ENCODE measurements at regions not wholly inside any gene's neighbourhood (a gene's known extent, or its start where the extent isn't known, plus 50 kb on each side); places are given as distances from the start of the nearest gene placed in this dataset.

- no peak for TF ChIP-seq ZBTB33 (IDR thresholded peaks at IDR 0.05; ENCODE audit: borderline replicate concordance, low read depth)
- TF ChIP-seq FOSL2 (IDR thresholded peaks at IDR 0.05; ENCODE audit: borderline replicate concordance, low read depth) = no peak
These were observed 233.8 kb downstream of the PIK3R1 start (continued) for GRCh38 chr5:68449380-68449779.

- Histone ChIP-seq H3K4me3 (ENCODE audit: low read depth in 2 of 2, low read length in 1 of 2) (no peak overlapping the region), H3K9me3 (no peaks in the 10 kb centered on the region), H3K27me3 (ENCODE audit: insufficient read depth) (no peaks in the 10 kb centered on the region), H3K36me3 (replicated peaks in 1 of 2; ENCODE audit: control insufficient read depth in 1 of 2, insufficient read depth in 2 of 2, low read length in 1 of 2) (no peaks in the 10 kb centered on the region), H2AFZ (ENCODE audit: low read depth) (no peak overlapping the region), H3K4me1 (ENCODE audit: control insufficient read depth in 1 of 2, insufficient read depth in 2 of 2, low read depth in 1 of 2, low read length in 1 of 2) (peaks cover 0 to 7% of the 10 kb centered on the region in 2 experiments; a peak in 2 of 4 replicates), H3K9ac (no peak overlapping the region), H3K79me2 (ENCODE audit: insufficient read depth) (no peaks in the 10 kb centered on the region), H3K9me2 (no peaks in the 10 kb centered on the region), H3K4me2 (no peak overlapping the region), H3F3A (replicated peaks; ENCODE audit: insufficient read depth) (no peaks in the 10 kb centered on the region), H4K20me1 (ENCODE audit: insufficient read depth) (no peaks in the 10 kb centered on the region), H3K27ac (ENCODE audit: low read depth in 2 of 2, low read length in 1 of 2) (no peak overlapping the region)
- 74% methylated on average over 5 of the region's 5 CpGs for WGBS (ENCODE audit: low lambda C conversion rate)
- ChIA-PET POLR2A (no interaction called here), CTCF (interaction anchor here (1.3 to 2.5 kb wide), 2 partner anchors 10 to 164 kb away, joined by 4 to 8 read pairs; no protein-coding TSS in a partner anchor)
- TF ChIP-seq NRF1 (IDR thresholded peaks at IDR 0.05; ENCODE audit: low read depth, low read length) (no peak), GATA2 (CRISPR knock-in tag; IDR thresholded peaks at IDR 0.05) (no peak), MEF2A (IDR thresholded peaks at IDR 0.05; ENCODE audit: borderline replicate concordance, low read depth) (no peak), FOXJ3 (CRISPR knock-in tag; IDR thresholded peaks at IDR 0.05) (no peak), MXI1 (IDR thresholded peaks at IDR 0.05; ENCODE audit: low read depth, low read length) (no peak), EZH2phosphoT487 (IDR thresholded peaks at IDR 0.05; ENCODE audit: borderline replicate concordance, low read depth) (no peak), IRF3 (IDR thresholded peaks at IDR 0.05; ENCODE audit: low read depth, low read length) (no peak), YY1 (IDR thresholded peaks at IDR 0.05; ENCODE audit: low read depth) (no peak), FOXM1 (IDR thresholded peaks at IDR 0.05; ENCODE audit: low read depth) (no peak), NFIC (IDR thresholded peaks at IDR 0.05; ENCODE audit: borderline replicate concordance) (no peak), ZBTB33 (IDR thresholded peaks at IDR 0.05; ENCODE audit: borderline replicate concordance, low read depth) (no peak), RXRA (IDR thresholded peaks at IDR 0.05; ENCODE audit: borderline replicate concordance, low read depth) (no peak), SMC3 (IDR thresholded peaks at IDR 0.05; ENCODE audit: low read depth, low read length) (no peak), RFX5 (IDR thresholded peaks at IDR 0.05; ENCODE audit: low read length) (no peak), USF2 (IDR thresholded peaks at IDR 0.05; ENCODE audit: borderline replicate concordance, low read depth, low read length) (no peak), SIN3A (IDR thresholded peaks at IDR 0.05; ENCODE audit: borderline replicate concordance, low read depth, low read length) (no peak), MAX (IDR thresholded peaks at IDR 0.05; ENCODE audit: low read depth) (no peak)
- DNase-seq = no peak
These were observed 234.8 kb downstream of the PIK3R1 start for GRCh38 chr5:68450245-68450852.
